ENCODE measurements at regions not wholly inside any gene's neighbourhood (a gene's known extent, or its start where the extent isn't known, plus 50 kb on each side); places are given as distances from the start of the nearest gene placed in this dataset.

- no peak for DNase-seq (ENCODE audit: low spot score in 2 of 2)
- WGBS = 32% methylated on average over 5 of the region's 5 CpGs
- no peak for TF ChIP-seq POLR2AphosphoS5 (IDR thresholded peaks at IDR 0.05)
- no peak for TF ChIP-seq CTCF (IDR thresholded peaks at IDR 0.05)
- no peak for TF ChIP-seq POLR2A (IDR thresholded peaks at IDR 0.05)
- no peak for TF ChIP-seq EP300 (IDR thresholded peaks at IDR 0.05)
Measured at GRCh38 chr1:224879162-224879803, 50.2 kb upstream of the DNAH14 start.

More at GRCh38 chr1:224879162-224879803, 50.2 kb upstream of the DNAH14 start:
- no peaks in the 10 kb centered on the region for H3K4me1 ChIP-seq
- no peaks in the 10 kb centered on the region for H3K9me3 ChIP-seq
- H3K27ac ChIP-seq = no peak overlapping the region
- H3K27me3 ChIP-seq = peaks cover 15% of the 10 kb centered on the region
- H3K36me3 ChIP-seq = no peaks in the 10 kb centered on the region
- H3K4me3 ChIP-seq = no peak overlapping the region

All from suprapubic skin (tissue), 4 donors.